T-helper 2 cell (primary cell): ENCODE measurements at regions not wholly inside any gene's neighbourhood (a gene's known extent, or its start where the extent isn't known, plus 50 kb on each side); places are given as distances from the start of the nearest gene placed in this dataset.

Experiments used
- DNase-seq, 5 experiments: peaks; one replicate each; pipeline versions ENCODE4 v3.0.0 to v3.0.0-alpha.2; 2012 to 2022

DNA sequence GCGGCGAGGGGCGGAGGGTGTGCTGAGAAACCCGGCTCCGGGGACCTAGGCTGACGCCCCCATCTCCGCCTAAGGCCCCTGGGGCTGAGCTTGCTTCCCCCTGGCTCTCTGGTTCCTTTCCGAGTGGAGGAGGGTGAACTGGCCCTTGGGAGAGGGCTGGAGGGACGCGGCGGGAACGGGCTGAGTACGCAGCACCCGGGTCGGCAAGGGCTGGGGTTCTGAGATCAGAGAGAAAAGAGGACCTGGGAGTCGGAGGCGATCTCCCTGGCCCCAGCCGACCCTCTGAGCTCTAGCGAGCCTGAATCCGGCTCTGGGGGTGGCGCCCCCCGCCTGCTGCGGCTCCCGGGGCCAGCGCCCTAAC, 270.8 kb downstream of the FOXD2 start:
- DNase-seq, result no peak

DNA sequence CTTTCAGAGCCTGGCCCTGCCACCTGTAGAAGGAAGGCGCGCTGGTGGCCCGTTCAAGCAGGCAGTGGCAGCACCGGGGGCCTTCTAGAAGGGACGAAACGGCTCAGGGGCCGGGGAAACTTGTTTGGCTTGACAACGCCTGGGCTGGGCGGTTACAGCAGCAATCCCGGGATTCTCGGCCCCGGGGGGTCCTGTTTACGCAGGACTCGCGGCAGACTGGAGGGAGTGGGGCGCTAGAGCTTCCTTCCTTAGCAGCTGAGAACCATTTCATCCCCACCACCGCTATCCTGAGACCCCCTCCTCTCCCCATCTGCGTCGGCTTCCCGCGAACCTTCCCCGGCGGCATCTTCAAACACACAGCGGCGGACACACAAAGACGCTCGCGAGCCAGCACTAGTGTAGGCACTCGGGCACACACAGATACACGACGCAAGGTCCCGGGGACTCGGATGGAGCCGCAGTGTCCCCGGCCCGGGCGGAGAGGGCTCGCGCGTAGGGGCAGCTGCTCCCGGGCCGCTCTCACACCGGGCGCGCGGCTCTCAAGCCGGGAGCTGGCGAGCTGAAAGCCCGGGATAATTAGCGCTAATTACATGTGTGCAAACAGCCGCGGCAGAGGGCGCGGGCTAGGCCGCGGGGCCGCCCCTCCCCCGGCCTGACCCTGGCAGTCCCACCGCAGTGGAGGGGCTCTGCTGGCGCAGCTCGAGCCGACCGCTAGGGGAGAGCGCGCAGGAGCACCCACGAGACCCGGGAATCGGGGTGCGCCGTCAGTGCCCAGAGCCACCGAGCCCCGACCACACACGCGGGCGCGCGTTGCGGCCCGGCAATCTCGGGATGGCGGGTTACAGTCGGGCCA, 271.4 kb downstream of the FOXD2 start:
- peak in 1 of 5 experiments; percentile 17 for DNase-seq

DNA sequence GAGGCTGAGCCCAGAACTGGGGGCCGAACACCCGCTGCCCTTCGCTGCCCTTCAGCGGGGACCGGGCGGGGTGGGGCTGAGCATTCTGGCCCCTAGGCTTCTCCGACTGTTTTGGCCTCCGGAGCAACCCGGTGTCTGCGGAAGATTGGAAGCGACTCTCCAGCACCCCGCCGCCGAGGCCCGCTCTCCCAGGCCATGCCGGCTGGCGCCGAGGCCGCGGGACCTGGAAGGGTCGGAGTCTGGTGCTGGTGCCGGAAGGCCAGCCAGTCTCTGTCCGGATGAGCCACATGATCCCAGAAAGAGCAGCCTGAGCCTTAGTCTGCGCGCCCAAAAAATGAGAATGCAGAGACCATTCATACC, 272.0 kb downstream of the FOXD2 start:
- DNase-seq, result no peak

DNA sequence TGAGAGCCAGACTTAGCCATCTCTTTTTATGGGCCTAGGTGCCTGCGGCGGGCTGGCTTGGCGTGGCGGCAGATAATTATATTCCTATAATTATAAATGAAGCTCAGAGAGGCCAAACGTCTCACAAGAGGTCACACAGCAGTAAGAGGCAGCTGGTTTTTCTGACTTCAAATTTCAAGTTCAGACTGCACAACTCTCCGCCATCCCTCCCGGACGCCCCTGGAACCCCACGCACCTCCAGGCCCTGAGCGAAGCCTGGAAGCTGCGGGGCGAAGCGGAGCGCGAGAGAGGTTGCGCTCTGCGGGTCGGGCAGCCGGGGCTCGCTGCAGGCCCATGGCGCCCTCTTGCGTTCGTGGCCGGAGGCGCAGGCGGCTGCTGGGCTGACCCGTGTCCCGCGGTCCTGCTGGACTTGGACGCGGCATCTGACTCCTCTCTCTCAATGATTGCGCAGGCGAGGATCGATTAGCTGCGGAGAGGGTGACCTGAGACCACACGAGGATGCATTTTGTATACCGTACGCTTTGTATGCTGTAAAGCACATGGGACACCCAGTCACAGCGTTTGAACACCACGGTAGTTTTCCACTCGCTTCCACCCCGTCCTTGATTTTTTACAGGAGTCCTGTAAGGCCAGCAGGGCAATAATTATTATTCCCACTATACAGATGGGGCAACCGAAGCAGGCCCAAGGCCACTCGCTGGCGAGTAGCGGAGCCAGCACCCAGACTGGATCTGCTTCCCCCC, 272.7 kb downstream of the FOXD2 start:
- DNase-seq, result peak; percentile 23 to 57 (median 49)
